ENCODE measurements at regions not wholly inside any gene's neighbourhood (a gene's known extent, or its start where the extent isn't known, plus 50 kb on each side); places are given as distances from the start of the nearest gene placed in this dataset.
"Not testable (repeated sequence)": the region's sequence is repeated elsewhere in the genome, so short reads cannot be mapped to it uniquely, and the experiment has no call there.

DNA sequence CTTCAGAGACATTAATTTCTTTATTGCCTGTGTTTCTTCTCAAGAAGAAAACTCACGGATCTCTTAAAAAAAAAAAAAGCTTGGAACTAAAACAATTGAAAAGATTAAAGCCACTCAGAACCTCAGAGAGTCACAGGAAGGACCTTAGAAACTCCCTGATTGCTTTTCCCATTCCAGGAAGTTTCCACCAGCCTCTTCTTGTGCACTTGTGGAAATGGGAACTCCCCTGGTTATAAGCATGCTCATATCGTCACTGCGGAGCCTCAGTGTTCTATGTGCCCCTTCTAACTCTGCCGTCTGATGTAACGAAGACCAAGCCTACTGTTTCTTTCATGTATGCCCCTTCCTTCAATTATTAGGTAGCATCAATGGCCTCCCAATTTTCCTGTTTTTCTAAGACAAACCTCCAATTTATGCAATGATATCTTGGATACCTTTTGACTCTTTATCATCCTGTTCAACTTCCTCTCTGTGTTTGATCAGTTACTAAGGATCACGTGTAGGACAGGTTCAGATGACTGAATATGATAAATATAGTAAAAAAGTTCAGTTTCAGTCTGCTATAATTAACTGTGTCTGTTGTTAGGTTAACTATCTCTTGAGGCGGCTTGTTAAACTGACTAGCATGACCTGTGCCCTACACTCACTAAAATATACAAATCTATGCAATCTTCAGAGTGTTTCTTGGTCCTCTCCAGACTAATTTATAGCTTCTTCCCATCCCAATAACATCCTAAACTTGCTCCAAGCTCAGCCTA lies 593.7 kb upstream of the CHAC2 start:
- ATAC-seq (no peak), DNase-seq (no peak)
- no peaks in the 10 kb centered on the region for H3K27me3 Mint-ChIP-seq
- no peaks in the 10 kb centered on the region for H3K36me3 Mint-ChIP-seq
- H3K4me1 Mint-ChIP-seq: no peaks in the 10 kb centered on the region
- H3K4me3 Mint-ChIP-seq: no peak overlapping the region
- H3K27ac Mint-ChIP-seq: no peak overlapping the region
- CTCF ChIA-PET: no interaction called here
- peaks cover 4% of the 10 kb centered on the region for H3K9me3 Mint-ChIP-seq (ENCODE audit: low read depth)

- Mint-ChIP-seq H3K27me3 (no peaks in the 10 kb centered on the region), H3K36me3 (no peaks in the 10 kb centered on the region), H3K4me3 (no peak overlapping the region), H3K4me1 (no peaks in the 10 kb centered on the region), H3K9me3 (ENCODE audit: low read depth) (peaks cover 4% of the 10 kb centered on the region), H3K27ac (no peak overlapping the region)
- CTCF ChIA-PET: no interaction called here
- ATAC-seq (no peak), DNase-seq (no peak)
Measured at GRCh38 chr2:53173091-53173490, 594.5 kb upstream of the CHAC2 start.

- CTCF ChIA-PET: no interaction called here
- Mint-ChIP-seq H3K27ac (no peak overlapping the region), H3K27me3 (no peaks in the 10 kb centered on the region), H3K9me3 (ENCODE audit: low read depth) (no peaks in the 10 kb centered on the region), H3K4me1 (no peaks in the 10 kb centered on the region), H3K4me3 (no peak overlapping the region), H3K36me3 (no peaks in the 10 kb centered on the region)
- DNase-seq: no peak
- no peak for ATAC-seq
Measured at GRCh38 chr2:53170466-53170865, 597.1 kb upstream of the CHAC2 start.

DNA sequence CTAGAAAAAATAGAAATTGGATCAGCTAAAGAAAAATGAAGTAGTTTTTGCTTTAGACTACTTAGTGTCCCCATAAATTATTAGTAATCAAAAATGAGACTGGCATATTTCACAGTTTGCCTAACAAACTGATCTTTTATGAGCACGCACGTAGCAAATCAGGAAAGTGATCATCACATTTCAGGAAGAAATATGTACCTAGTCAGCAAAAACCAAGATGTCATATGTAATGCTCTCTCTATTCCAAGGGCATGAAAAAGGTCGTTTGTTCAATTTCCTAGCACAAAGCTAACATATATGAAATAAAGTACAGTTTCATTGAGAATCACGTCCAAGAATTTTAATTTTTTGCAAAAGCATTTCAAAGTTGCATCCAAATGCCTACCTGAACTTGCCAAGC lies 600.4 kb upstream of the CHAC2 start:
- Mint-ChIP-seq H3K27ac (no peak overlapping the region), H3K9me3 (ENCODE audit: low read depth) (peaks cover 3% of the 10 kb centered on the region), H3K36me3 (no peaks in the 10 kb centered on the region), H3K4me1 (no peaks in the 10 kb centered on the region), H3K4me3 (no peak overlapping the region), H3K27me3 (no peaks in the 10 kb centered on the region)
- no peak for DNase-seq
- CTCF ChIA-PET: no interaction called here
- ATAC-seq: no peak

DNA sequence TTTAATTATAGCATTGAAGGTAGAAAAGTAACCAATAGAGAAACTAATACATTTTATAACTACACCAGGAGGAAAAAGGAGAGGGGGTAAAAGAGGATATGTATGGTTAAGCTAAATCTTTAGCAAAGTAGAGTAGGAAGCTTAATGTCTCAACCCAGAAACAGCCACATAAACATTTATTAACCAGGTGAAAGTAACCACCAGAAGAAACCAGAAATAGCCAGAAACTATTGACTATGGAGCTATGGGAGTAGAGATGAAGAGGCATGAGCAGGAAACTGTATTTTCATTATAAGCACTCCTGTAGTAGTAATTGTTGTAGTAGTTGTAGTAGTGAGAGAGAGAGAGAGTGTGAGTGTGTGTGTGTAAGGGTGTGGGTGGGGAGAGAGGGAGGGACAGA lies 617.5 kb upstream of the CHAC2 start:
- H3K9me3 Mint-ChIP-seq (ENCODE audit: low read depth): peaks cover 5% of the 10 kb centered on the region
- H3K4me1 Mint-ChIP-seq: no peaks in the 10 kb centered on the region
- CTCF ChIA-PET: no interaction called here
- H3K27me3 Mint-ChIP-seq: no peaks in the 10 kb centered on the region
- ATAC-seq: no peak
- no peak overlapping the region for H3K4me3 Mint-ChIP-seq
- no peaks in the 10 kb centered on the region for H3K36me3 Mint-ChIP-seq
- DNase-seq: no peak
- no peak overlapping the region for H3K27ac Mint-ChIP-seq

- Mint-ChIP-seq H3K4me1 (no peaks in the 10 kb centered on the region), H3K36me3 (no peaks in the 10 kb centered on the region), H3K27me3 (no peaks in the 10 kb centered on the region), H3K27ac (no peak overlapping the region), H3K4me3 (no peak overlapping the region), H3K9me3 (ENCODE audit: low read depth) (peaks cover 5% of the 10 kb centered on the region)
- ATAC-seq (no peak), DNase-seq (no peak)
- CTCF ChIA-PET: no interaction called here
Measured at GRCh38 chr2:53148221-53148620, 619.4 kb upstream of the CHAC2 start.

- H3K4me1 Mint-ChIP-seq: no peaks in the 10 kb centered on the region
- ATAC-seq (no peak), DNase-seq (no peak)
- CTCF ChIA-PET: no interaction called here
- H3K9me3 Mint-ChIP-seq (ENCODE audit: low read depth): peaks cover 3% of the 10 kb centered on the region
- H3K4me3 Mint-ChIP-seq: no peak overlapping the region
- H3K27me3 Mint-ChIP-seq: no peaks in the 10 kb centered on the region
- no peaks in the 10 kb centered on the region for H3K36me3 Mint-ChIP-seq
- H3K27ac Mint-ChIP-seq: no peak overlapping the region
Measured at GRCh38 chr2:53131416-53131815, 636.2 kb upstream of the CHAC2 start.

DNA sequence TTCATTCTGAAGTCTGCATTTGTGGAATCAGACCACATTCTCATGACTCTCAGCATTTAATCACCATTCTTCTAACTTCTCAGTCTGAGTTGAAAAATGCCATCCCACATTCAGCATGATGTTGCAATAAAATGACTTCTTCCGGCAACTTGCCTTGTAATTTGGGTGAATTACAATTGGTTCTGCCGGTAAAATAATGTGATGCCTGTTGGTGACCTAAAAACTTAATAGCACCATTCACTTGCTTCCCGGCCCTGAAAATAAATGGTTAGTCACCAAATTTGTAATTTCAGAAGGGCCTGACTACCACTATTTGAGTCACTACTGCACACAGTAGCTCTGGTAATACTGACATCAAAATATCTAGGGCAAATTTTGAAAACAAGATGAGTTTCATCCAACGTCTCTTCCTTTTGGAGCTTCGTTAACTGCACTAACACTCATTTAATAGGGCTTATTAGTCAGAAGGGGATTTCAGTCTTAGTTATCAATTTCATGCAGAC lies 637.1 kb upstream of the CHAC2 start:
- no peak overlapping the region for H3K4me3 Mint-ChIP-seq
- no peak overlapping the region for H3K27ac Mint-ChIP-seq
- H3K27me3 Mint-ChIP-seq: no peaks in the 10 kb centered on the region
- ATAC-seq: no peak
- CTCF ChIA-PET: no interaction called here
- H3K9me3 Mint-ChIP-seq (ENCODE audit: low read depth): peaks cover 3% of the 10 kb centered on the region
- H3K36me3 Mint-ChIP-seq: no peaks in the 10 kb centered on the region
- no peaks in the 10 kb centered on the region for H3K4me1 Mint-ChIP-seq
- DNase-seq: no peak

- no peaks in the 10 kb centered on the region for H3K4me1 Mint-ChIP-seq
- H3K27ac Mint-ChIP-seq: no peak overlapping the region
- peaks cover 5% of the 10 kb centered on the region for H3K9me3 Mint-ChIP-seq (ENCODE audit: low read depth)
- ATAC-seq: no peak
- CTCF ChIA-PET: no interaction called here
- H3K27me3 Mint-ChIP-seq: no peaks in the 10 kb centered on the region
- H3K36me3 Mint-ChIP-seq: no peaks in the 10 kb centered on the region
- H3K4me3 Mint-ChIP-seq: no peak overlapping the region
- DNase-seq: no peak
Measured at GRCh38 chr2:53129851-53130250, 637.8 kb upstream of the CHAC2 start.

DNA sequence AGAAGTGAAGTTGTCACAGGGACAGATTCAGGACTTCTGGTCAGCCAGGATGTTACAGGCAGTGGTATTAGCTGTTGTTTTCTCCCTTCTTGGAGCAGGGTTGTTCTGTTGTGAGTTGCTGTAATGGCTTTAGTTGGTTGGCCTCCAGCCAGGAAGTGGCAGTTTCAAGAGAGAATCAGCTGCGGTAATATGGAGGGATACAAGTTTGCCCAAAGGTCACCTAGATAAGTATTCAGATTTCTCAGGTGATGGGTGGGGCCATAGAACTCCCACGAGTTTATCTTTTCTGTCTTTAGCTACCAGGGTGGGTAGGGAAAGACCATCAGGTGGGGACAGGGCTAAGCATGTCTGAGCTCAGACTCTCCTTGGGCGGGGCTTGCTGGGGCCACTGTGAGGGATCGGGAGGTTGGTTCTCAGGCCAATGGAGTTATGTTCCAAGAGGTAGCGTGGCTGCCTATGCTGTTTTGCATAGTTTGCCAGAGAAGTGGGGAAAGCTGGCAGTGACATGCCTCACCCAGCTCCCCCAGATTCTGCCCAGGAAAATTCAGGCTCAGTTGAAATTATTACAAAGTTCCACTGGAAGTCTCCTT lies 640.4 kb upstream of the CHAC2 start:
- CTCF ChIA-PET: no interaction called here
- Mint-ChIP-seq H3K27me3 (no peaks in the 10 kb centered on the region), H3K4me1 (no peaks in the 10 kb centered on the region), H3K9me3 (ENCODE audit: low read depth) (peaks cover 2% of the 10 kb centered on the region), H3K36me3 (no peaks in the 10 kb centered on the region), H3K4me3 (no peak overlapping the region), H3K27ac (no peak overlapping the region)
- DNase-seq (no peak), ATAC-seq (no peak)

GRCh38 chr2:53114991-53115390 lies 652.6 kb upstream of the CHAC2 start:
- CTCF ChIA-PET: no interaction called here
- H3K4me1 Mint-ChIP-seq: no peaks in the 10 kb centered on the region
- H3K36me3 Mint-ChIP-seq: no peaks in the 10 kb centered on the region
- peaks cover 5% of the 10 kb centered on the region for H3K9me3 Mint-ChIP-seq (ENCODE audit: low read depth)
- no peak overlapping the region for H3K27ac Mint-ChIP-seq
- ATAC-seq (no peak), DNase-seq (no peak)
- H3K4me3 Mint-ChIP-seq: no peak overlapping the region
- no peaks in the 10 kb centered on the region for H3K27me3 Mint-ChIP-seq

DNA sequence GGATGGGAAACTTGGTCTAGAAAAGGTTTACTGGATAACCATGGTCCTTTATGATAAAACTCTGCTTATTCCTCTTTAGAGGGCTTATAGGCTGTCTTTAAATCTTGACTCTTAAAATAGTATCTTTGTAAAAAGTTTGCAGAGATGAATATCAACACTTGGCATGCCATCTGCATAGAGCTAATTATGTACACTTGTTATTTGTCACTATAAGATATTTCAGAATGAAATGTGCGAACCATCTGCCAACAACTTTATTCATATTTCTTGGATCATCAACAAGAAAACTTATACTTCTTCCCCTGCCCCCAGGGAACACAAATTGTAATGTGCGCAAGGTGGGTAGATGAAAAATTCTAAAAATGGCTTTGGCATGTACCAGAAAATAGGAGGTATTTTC lies 653.0 kb upstream of the CHAC2 start:
- Mint-ChIP-seq H3K36me3 (no peaks in the 10 kb centered on the region), H3K27ac (no peak overlapping the region), H3K4me3 (no peak overlapping the region), H3K9me3 (ENCODE audit: low read depth) (peaks cover 5% of the 10 kb centered on the region), H3K4me1 (no peaks in the 10 kb centered on the region), H3K27me3 (no peaks in the 10 kb centered on the region)
- ATAC-seq (no peak), DNase-seq (no peak)
- CTCF ChIA-PET: no interaction called here

GRCh38 chr2:53112408-53112807 lies 655.2 kb upstream of the CHAC2 start:
- H3K27ac Mint-ChIP-seq; H3K9me3 Mint-ChIP-seq (ENCODE audit: low read depth); H3K36me3 Mint-ChIP-seq; CTCF ChIA-PET; H3K4me1 Mint-ChIP-seq; DNase-seq; ATAC-seq; H3K27me3 Mint-ChIP-seq; H3K4me3 Mint-ChIP-seq: not testable (repeated sequence)

DNA sequence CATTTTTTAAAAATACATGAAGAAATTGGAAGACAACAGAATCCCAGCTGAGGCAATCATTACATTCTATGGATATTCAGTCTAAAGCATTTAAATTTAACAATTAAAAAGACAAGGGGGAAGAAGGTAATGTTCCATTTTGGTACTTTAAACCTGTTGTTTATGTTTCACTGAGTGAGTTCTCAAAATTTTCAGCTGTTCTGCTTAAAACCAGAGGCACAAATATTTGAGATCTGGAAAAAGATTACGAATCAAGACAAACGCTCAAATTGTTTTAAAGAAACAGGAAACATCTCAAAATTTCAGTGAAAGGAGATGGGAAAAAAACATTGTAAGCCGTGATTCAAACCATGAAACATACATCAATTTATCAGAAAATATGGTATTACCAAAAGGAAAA lies 656.2 kb upstream of the CHAC2 start:
- Mint-ChIP-seq H3K4me3 (no peak overlapping the region), H3K27me3 (no peaks in the 10 kb centered on the region), H3K9me3 (ENCODE audit: low read depth) (peaks cover 8% of the 10 kb centered on the region), H3K4me1 (no peaks in the 10 kb centered on the region), H3K36me3 (no peaks in the 10 kb centered on the region), H3K27ac (no peak overlapping the region)
- ATAC-seq: no peak
- CTCF ChIA-PET: no interaction called here
- no peak for DNase-seq
